DND-41 (cell line): ENCODE measurements at regions not wholly inside any gene's neighbourhood (a gene's known extent, or its start where the extent isn't known, plus 50 kb on each side); places are given as distances from the start of the nearest gene placed in this dataset.

Experiments
- CTCF ChIP-seq: IDR thresholded peaks from 2 replicates; pipeline ENCODE4 v1.5.1; 2012; ENCODE audit warnings: borderline replicate concordance, low read length, moderate library complexity, mild to moderate bottlenecking; ENCODE audit not compliant: poor library complexity, severe bottlenecking; ENCODE audit errors: extremely low read depth
- EZH2 ChIP-seq: IDR thresholded peaks from 3 replicates; pipeline ENCODE4 v1.6.1; 2012; ENCODE audit warnings: borderline replicate concordance, low read depth, mild to moderate bottlenecking, moderate library complexity, low read length, inconsistent platforms; ENCODE audit not compliant: severe bottlenecking

- TF ChIP-seq CTCF, result no peak
- no peak for TF ChIP-seq EZH2
Measured at GRCh38 chr5:96124589-96124988, 162.9 kb upstream of the ELL2 start.
